GM21367 (cell line): ENCODE measurements at regions not wholly inside any gene's neighbourhood (a gene's known extent, or its start where the extent isn't known, plus 50 kb on each side); places are given as distances from the start of the nearest gene placed in this dataset.

Experiments used
- ATAC-seq: cut with Tn5 transposase; IDR thresholded peaks from one replicate; pipeline ENCODE4 v1.9.1; 2021; ENCODE audit not compliant: unreplicated experiment

GRCh38 chr1:34476371-34476770, 278.5 kb upstream of the GJB5 start:
- no peak for ATAC-seq

GRCh38 chr1:34477632-34478141, 277.2 kb upstream of the GJB5 start:
- ATAC-seq, result no peak

GRCh38 chr1:34478515-34479076, 276.3 kb upstream of the GJB5 start:
- ATAC-seq, result no peak

- ATAC-seq, result no peak
Measured at GRCh38 chr1:34479731-34480130, 275.1 kb upstream of the GJB5 start.

GRCh38 chr1:34488080-34488708, 266.7 kb upstream of the GJB5 start:
- ATAC-seq, result no peak

GRCh38 chr1:34500451-34500850, 254.4 kb upstream of the GJB5 start:
- ATAC-seq, result no peak

GRCh38 chr1:34511802-34512201, 243.0 kb upstream of the GJB5 start:
- no peak for ATAC-seq

- ATAC-seq, result no peak
Measured at GRCh38 chr1:34518146-34518699, 236.6 kb upstream of the GJB5 start.

- ATAC-seq, result no peak
Measured at GRCh38 chr1:34520111-34520510, 234.7 kb upstream of the GJB5 start.

- ATAC-seq, result no peak
Measured at GRCh38 chr1:34524783-34525182, 230.1 kb upstream of the GJB5 start.

GRCh38 chr1:34529935-34530859, 224.7 kb upstream of the GJB5 start:
- ATAC-seq, result peak; percentile 45

- ATAC-seq, result peak; percentile 38
Measured at GRCh38 chr1:34532113-34532512, 222.7 kb upstream of the GJB5 start.

GRCh38 chr1:34538481-34538880, 216.4 kb upstream of the GJB5 start:
- ATAC-seq, result no peak

GRCh38 chr1:34547046-34547674, 207.7 kb upstream of the GJB5 start:
- no peak for ATAC-seq

- ATAC-seq, result no peak
Measured at GRCh38 chr1:34549199-34549598, 205.6 kb upstream of the GJB5 start.

- ATAC-seq, result no peak
Measured at GRCh38 chr1:34578306-34578705, 176.5 kb upstream of the GJB5 start.

- no peak for ATAC-seq
Measured at GRCh38 chr1:34582356-34582755, 172.5 kb upstream of the GJB5 start.

GRCh38 chr1:34587761-34588160, 167.1 kb upstream of the GJB5 start:
- ATAC-seq, result no peak

GRCh38 chr1:34590211-34590623, 164.6 kb upstream of the GJB5 start:
- ATAC-seq, result no peak

- no peak for ATAC-seq
Measured at GRCh38 chr1:34591751-34592629, 162.9 kb upstream of the GJB5 start.
